ENCODE measurements at regions not wholly inside any gene's neighbourhood (a gene's known extent, or its start where the extent isn't known, plus 50 kb on each side); places are given as distances from the start of the nearest gene placed in this dataset.
A peak's percentile ranks its signal among the peaks of the same experiment; 100 is the strongest.

- DNase-seq: no peak
These were observed 49.9 kb upstream of the HS6ST1 start for GRCh38 chr2:128368437-128369107.

GRCh38 chr2:128369108-128369555 is 50.5 kb upstream of the HS6ST1 start:
- DNase-seq: no peak

DNA sequence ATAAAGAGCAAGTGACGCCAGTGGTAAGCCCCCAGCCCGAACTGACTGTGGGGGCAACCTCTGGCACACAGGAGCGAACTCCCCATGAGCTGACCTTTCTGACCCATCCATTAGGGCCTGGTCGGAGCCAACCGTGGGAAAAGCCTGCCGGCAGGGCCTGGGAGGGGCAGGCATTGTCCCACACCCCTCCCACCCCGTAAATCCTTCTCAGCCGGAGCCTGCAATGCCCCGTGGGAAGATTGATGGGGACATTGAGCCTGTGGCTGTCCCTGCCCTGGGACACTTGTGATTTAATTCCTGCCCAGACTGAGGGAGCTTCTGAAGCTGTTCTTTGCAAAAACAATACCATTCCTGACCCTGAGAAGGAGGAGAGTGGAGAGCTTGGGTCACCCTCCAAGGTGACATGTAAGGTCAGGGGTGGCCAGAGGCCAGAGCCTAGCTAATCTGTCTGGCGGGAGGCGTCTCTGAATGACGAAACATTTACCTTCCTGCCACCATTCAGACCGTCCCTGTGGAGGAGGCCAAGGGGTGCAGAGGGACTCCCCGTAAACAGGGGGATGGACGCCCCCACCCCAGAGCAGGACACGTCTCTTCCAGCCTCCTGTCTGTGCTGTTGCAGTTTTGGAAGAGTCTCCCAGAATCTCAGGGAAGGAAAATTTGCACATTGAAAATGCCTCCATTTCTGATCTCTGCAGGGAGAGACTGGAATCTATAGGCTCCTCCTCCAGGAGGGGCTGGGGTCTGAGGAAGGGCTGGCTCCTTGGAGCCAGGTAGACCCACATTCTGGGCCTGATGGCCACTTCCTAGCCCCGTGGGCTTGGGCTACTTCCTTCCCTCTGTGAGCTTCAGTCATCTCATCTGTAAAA is 51.2 kb upstream of the HS6ST1 start:
- no peak for DNase-seq

GRCh38 chr2:128370468-128371247 is 52.0 kb upstream of the HS6ST1 start:
- DNase-seq: no peak

GRCh38 chr2:128371248-128371630 is 52.6 kb upstream of the HS6ST1 start:
- no peak for DNase-seq

GRCh38 chr2:128371648-128372345 is 53.1 kb upstream of the HS6ST1 start:
- DNase-seq: no peak

DNA sequence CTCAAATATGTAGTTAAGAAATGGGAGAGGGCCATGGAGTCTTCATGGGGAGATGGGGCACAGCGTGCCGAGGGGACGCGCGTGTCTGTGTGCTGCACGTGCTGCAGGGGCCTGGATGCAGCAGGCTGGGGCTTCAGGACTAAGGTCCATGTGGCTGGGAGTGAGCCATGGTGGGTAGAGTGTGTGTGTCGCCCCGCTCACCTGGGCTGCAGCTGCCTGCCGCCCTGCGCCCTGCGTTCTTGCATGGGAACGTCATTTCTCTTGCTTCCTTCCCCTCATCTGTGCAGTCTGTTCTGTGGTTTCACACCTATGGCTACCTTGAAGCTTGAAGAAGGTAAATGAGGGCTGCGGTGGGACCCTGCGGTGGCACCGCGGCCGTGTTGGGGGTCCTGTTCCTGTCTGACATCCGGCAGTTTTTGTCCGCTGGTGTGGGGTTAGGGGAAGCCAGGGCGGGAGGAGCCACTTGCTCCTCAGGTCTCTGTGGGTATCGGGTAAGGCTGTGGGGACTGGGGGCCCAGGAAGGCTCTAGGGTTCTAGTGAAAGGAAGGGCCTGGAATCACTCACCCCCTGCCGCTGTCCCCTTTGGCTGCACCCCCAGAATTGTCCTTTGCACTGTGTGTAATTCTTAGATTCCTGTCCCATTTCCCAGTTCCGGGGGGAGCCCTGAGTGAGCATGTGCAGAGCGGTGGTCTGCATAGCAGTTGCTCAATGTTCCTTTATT is 54.1 kb upstream of the HS6ST1 start:
- DNase-seq: peak; percentile 59

DNA sequence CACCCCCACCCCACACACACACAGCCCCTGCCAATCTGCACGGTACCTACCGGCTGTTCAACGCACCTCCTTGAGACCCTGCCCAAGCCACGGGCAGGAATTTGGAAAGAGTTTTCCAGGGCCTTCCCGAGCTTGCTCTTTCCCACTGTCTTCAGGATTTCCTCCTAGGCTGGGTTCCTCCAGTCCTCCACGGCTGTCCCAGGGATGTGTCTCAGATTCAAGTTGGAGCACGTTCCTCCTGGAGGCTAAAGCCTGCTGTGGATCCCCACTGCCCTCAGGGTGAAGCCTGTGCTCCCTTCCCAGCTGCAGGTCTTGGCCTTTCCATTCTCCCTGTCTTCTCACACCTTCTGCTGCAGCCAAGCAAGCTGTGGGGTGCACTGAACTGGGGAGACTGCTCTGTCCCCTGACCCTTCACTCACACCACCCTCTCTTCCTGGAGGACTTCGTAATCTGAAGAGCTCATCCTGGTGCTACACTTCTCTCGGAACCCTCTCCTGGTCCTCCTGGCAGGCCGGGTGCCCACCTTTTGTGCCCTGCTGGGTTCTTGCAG is 54.9 kb upstream of the HS6ST1 start:
- DNase-seq: no peak

DNA sequence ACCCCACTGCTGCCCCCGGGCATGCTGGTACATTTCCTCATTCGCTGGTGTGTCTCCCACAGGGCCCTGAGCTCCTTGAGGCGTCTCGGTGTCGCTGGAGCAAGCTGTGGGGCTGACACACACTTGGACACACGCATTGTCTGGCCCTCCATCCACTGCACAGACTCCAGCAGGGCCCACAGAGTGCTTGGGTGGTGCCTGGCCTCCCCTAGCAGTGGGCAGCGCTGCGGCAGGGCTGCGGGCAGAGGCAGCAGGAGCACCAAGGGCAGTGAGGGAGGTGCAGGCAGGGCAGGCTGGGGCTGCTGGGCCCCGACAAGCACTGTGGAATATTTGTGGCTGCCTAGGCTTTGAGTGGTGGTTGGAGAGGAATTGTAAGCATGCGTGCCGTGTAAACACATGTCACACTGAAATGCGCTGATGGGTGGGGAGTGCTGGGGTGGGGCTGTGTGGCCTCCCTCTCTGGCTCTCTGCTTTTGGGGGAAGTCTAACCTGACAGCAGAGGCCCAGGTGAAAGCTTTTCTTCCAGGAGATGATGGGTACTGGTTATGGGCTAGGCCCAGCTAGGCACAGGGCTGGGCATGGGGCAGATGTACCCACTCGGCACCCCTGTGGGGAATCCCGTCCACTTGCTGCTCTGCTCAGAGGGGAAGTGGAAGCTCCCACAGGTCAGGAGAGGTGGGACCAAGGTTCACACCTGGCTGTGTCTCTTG is 55.5 kb upstream of the HS6ST1 start:
- DNase-seq: no peak

DNA sequence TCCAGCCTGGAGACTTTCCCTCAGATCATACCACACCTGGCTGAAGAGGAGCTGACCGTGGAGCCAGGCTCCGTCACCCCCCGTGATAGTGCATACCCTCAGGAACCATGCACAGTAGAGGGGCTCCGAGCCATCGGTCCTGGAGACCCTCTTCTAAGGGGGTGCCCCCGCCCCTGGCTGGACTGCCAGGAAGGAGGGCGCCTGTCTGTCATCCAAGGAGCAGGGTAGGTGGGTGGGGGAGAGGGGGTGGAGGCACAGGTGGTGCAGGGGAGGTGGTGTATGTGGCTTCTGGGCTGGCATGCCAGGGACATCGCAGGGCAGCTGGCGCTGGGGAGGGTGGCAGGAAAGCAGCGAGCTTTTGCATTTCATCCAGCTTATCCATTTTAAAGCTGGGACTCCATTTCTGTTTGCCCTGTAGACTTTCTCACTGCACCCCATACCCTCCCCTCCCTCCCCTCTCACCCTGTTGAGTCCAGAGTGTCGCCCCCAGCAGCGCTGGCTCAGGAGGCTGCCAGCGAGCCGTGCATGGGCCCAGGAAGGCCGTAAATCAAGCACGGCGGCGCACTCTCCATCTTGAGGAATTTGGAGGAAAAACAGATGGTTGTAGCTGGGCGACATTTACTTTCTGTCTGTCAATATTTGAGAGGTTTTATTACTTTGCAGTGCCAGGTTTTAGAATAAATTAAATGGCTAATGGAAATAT is 56.2 kb upstream of the HS6ST1 start:
- no peak for DNase-seq

DNA sequence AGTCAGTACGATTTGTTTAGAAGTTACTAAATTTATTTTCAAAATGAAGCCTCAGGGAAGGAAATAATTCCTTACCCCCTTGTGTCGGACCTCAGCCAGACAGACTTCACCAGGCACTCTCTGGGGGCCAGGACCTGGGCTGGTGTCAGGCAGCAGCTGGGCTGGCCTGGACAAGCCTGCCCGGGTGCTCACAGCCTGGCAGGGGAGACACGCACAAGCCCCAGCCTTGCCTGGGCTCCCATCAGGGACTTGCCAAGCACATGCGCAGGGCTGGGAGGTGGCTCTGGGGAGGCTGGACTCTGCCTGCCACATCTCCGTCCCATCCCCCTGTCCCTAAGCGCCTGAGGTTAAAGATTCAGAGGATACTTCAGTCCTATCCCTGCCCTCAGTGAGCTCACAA is 56.8 kb upstream of the HS6ST1 start:
- DNase-seq: no peak

- DNase-seq: no peak
These were observed 57.8 kb upstream of the HS6ST1 start for GRCh38 chr2:128376241-128377041.

- no peak for DNase-seq
These were observed 58.6 kb upstream of the HS6ST1 start for GRCh38 chr2:128377071-128377910.

GRCh38 chr2:128378231-128379020 is 59.8 kb upstream of the HS6ST1 start:
- DNase-seq: no peak

DNA sequence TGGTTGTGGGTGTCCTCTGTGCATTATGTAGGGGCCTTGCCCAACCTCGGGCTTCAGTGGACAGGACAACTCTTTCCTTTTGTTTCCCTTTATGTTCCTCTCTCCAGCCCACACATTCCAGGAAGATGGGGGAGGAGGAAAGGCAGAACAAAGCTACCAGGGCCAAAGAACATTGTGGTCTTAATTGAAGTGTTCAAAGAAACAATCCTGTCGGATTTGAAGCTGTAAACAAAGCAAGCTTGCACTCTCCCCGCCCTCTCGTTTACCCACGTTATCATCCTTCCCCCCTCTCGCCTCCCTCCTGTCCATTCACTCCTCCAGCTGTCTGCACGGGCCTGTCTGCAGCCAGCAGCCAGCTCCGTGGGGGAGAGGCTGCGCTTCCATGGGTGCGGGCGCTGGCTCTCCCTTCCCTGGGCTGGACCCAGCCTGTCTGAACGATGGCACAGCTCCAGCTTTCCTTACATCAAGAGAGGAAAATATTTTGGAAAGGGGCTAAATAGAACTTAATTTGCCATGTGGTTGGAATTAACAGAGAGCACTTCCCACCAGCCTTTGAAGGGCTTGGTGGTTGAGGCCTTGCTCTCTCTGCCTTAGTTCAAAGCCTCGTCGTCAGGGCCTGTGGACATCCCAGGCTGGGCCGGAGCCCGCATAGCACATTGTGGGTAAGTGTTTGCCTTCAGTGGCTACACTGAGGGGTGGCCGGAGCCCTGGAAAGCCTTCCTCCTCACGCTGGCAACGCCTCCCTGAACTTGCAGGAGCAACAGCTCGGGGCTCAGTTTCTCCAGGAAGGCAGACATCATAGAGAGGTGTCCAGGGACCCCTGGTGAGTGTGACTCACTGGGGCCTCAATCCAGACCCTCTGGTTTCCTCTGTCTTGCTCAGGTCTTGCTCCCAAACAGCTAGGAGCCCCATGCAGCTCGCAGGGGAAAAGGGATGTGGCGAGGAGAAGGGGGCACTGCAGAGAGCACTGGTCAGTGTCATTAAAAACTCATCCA is 60.6 kb upstream of the HS6ST1 start:
- DNase-seq: no peak

DNA sequence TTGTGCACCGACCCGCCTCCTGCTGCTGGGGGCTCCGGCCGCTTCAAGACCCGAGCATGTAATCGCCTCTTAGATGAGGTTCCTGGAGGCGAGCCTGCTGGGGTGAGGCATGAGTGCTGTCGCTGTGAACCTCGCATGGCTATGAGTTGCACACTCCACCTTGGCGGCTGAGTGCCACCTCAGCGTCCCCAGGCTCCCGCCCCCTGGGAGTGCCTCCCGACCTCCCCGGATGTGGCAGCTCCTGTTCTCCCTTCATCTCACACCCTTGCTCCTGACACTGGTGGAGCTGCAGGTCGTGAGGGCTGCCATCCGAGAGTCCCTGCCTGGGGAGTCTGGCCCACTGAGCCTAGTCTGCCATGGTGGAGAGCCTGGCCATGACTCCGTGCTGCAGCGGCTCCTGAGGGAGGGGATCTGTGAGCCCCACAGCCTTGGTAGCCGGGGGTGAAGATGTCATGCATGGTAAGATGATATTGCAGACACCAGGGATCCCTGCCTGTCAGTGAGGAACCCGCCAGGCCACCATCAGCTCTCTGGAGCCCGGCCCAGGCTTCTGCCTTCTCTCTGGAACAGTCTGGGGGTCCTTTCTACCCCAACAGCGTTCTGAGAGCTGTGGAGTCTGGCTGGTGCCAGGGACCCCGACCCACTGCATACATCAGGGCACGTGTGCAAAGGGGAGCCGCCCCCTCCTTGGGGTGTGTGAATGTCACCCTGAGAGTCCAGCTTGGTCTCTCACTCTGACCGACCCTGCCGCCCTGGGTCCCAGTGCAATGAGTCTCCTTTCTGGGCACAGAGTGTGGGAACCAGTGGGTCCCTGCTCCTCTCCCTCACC is 61.6 kb upstream of the HS6ST1 start:
- DNase-seq: no peak

Measured in activated CD8-positive, alpha-beta memory T cell treated with anti-CD3 and anti-CD28 coated beads, Interleukin-2, amount 50 U/mL, for 48 hours (primary cell).